K562 (cell line): ENCODE measurements at regions not wholly inside any gene's neighbourhood (a gene's known extent, or its start where the extent isn't known, plus 50 kb on each side); places are given as distances from the start of the nearest gene placed in this dataset.
"Not testable (repeated sequence)": the region's sequence is repeated elsewhere in the genome, so short reads cannot be mapped to it uniquely, and the experiment has no call there.

Source experiments
- CBFB ChIP-seq: sonication (generic); formaldehyde crosslinking; IDR thresholded peaks from 2 replicates; pipeline ENCODE4 v1.4.0; 2020; ENCODE audit warnings: mild to moderate bottlenecking, missing genetic modification reagents
- CHD1 ChIP-seq: fragments of 200-600 bp; sonication (generic); IDR thresholded peaks from one replicate; pipeline ENCODE4 v1.6.1; 2012; ENCODE audit warnings: mild to moderate bottlenecking, moderate library complexity, low read length, inconsistent platforms
- CTCF ChIP-seq, 3 experiments: IDR thresholded peaks in 2 of 3; conservative IDR thresholded peaks in 1 of 3; 2 replicates each; pipeline ENCODE4 v1.5.1; 2011 to 2012; ENCODE audit warnings: low read length in 3 of 3, mild to moderate bottlenecking in 3 of 3, control low read depth in 2 of 3, improper control_type of control experiment in 1 of 3, inconsistent platforms in 1 of 3, low read depth in 1 of 3, mixed read lengths in 1 of 3, moderate library complexity in 1 of 3; ENCODE audit not compliant: insufficient read depth in 2 of 3
- EZH2 ChIP-seq: IDR thresholded peaks from 2 replicates; pipeline ENCODE4 v1.6.1; 2012; ENCODE audit warnings: low read depth, mild to moderate bottlenecking, inconsistent platforms, low read length, borderline replicate concordance
- USF2 ChIP-seq: sonication (generic); formaldehyde crosslinking; IDR thresholded peaks from 2 replicates; pipeline ENCODE4 v1.5.0; 2020; ENCODE audit warnings: missing genetic modification reagents
- ZBTB11 ChIP-seq, 3 experiments: fragments of 200-800 bp in 1 of 3; fragments of 250-450 bp in 1 of 3; fragments of 450-650 bp in 1 of 3; sonication (Bioruptor Pico) in 1 of 3; sonication (Bioruptor generic) in 1 of 3; formaldehyde crosslinking in 1 of 3; IDR thresholded peaks; 2 replicates each; pipeline versions ENCODE4 v1.6.1 to v1.8.0; 2016 to 2022; ENCODE audit warnings: mild to moderate bottlenecking in 2 of 3, missing genetic modification characterization in 2 of 3, missing compliant biosample characterization in 1 of 3, moderate library complexity in 1 of 3
- ZFP30 ChIP-seq: fragments of 250-450 bp; sonication (Bioruptor Pico); IDR thresholded peaks from 2 replicates; pipeline ENCODE4 v1.8.0; 2022; ENCODE audit warnings: moderate library complexity, mild to moderate bottlenecking, inconsistent platforms, borderline replicate concordance
- ZFP91 ChIP-seq: sonication (generic); formaldehyde crosslinking; IDR thresholded peaks from 2 replicates; pipeline ENCODE4 v1.8.0; 2022; ENCODE audit warnings: mild to moderate bottlenecking, missing genetic modification reagents

- TF ChIP-seq ZFP91 (CRISPR knock-in tag); ZBTB11 (CRISPR knock-in tag; IDR thresholded peaks at IDR 0.05); CTCF (IDR thresholded peaks at IDR 0.05 in 2 of 3, conservative IDR thresholded peaks at IDR 0.05 in 1 of 3; ENCODE audit: insufficient read depth in 2 of 3, low read depth in 1 of 3, low read length in 3 of 3); CHD1; CBFB; ZFP30 (CRISPR knock-in tag); EZH2; USF2 (CRISPR knock-in tag): not testable (repeated sequence)
Observed at GRCh38 chr20:30565086-30565485, 692.4 kb upstream of the DEFB115 start.
